ENCODE measurements at regions not wholly inside any gene's neighbourhood (a gene's known extent, or its start where the extent isn't known, plus 50 kb on each side); places are given as distances from the start of the nearest gene placed in this dataset.

- WGBS: 50% methylated on average over 5 of the region's 5 CpGs
- TF ChIP-seq REST (IDR thresholded peaks at IDR 0.05) (no peak), CTCF (IDR thresholded peaks at IDR 0.05; ENCODE audit: low read depth, low read length, missing input control) (no peak), HNF4G (IDR thresholded peaks at IDR 0.05) (no peak), RXRA (IDR thresholded peaks at IDR 0.05) (no peak), GABPA (IDR thresholded peaks at IDR 0.05 in 1 of 2, conservative IDR thresholded peaks at IDR 0.05 in 1 of 2) (no peak)
- no peak for DNase-seq (ENCODE audit: low spot score)
These were observed 362.8 kb downstream of the GPATCH2 start for GRCh38 chr1:217268058-217268457.

GRCh38 chr1:217261636-217262035 is 369.3 kb downstream of the GPATCH2 start:
- no peaks in the 10 kb centered on the region for H3K27me3 ChIP-seq (ENCODE audit: control insufficient read depth in 4 of 4, insufficient read depth in 4 of 4, low read length in 3 of 4)
- no peak overlapping the region for H3K27ac ChIP-seq (ENCODE audit: low read depth in 1 of 2, low read length in 2 of 2)
- TF ChIP-seq FOXA1 (IDR thresholded peaks at IDR 0.05) (no peak), NR2F2 (IDR thresholded peaks at IDR 0.05) (no peak), HNF4G (IDR thresholded peaks at IDR 0.05) (no peak), REST (IDR thresholded peaks at IDR 0.05) (no peak), YY1 (IDR thresholded peaks at IDR 0.05) (no peak), ZBTB33 (IDR thresholded peaks at IDR 0.05) (no peak), CTCF (IDR thresholded peaks at IDR 0.05; ENCODE audit: low read depth, low read length, missing input control) (no peak), ATF3 (IDR thresholded peaks at IDR 0.05) (no peak), SP1 (IDR thresholded peaks at IDR 0.05) (no peak), FOXA2 (IDR thresholded peaks at IDR 0.05) (no peak), GABPA (IDR thresholded peaks at IDR 0.05 in 1 of 2, conservative IDR thresholded peaks at IDR 0.05 in 1 of 2) (no peak), MAX (IDR thresholded peaks at IDR 0.05) (no peak), EGR1 (IDR thresholded peaks at IDR 0.05; ENCODE audit: low read depth in 2 of 2) (no peak), TAF1 (conservative IDR thresholded peaks at IDR 0.05) (no peak), JUND (IDR thresholded peaks at IDR 0.05) (no peak), RXRA (IDR thresholded peaks at IDR 0.05) (no peak), RAD21 (IDR thresholded peaks at IDR 0.05) (no peak), HNF4A (conservative IDR thresholded peaks at IDR 0.05) (no peak)
- 85% methylated on average over 2 of the region's 2 CpGs for WGBS
- no peak overlapping the region for H3K4me3 ChIP-seq (ENCODE audit: low read depth in 1 of 3, low read length in 3 of 3)
- no peak for DNase-seq (ENCODE audit: low spot score)
- no peaks in the 10 kb centered on the region for H3K4me1 ChIP-seq (ENCODE audit: control insufficient read depth in 4 of 4, insufficient read depth in 4 of 4, low read length in 3 of 4)
- no peaks in the 10 kb centered on the region for H3K36me3 ChIP-seq (ENCODE audit: control insufficient read depth in 4 of 4, insufficient read depth in 3 of 4, low read depth in 1 of 4, low read length in 3 of 4)
- H3K9ac ChIP-seq (ENCODE audit: low read depth in 1 of 2, low read length in 2 of 2): no peak overlapping the region
- no peaks in the 10 kb centered on the region for H3K9me3 ChIP-seq (ENCODE audit: control insufficient read depth in 4 of 4, low read length in 3 of 4)

More at GRCh38 chr1:217268058-217268457, 362.8 kb downstream of the GPATCH2 start:
- Histone ChIP-seq H3K9me3 (ENCODE audit: control insufficient read depth in 4 of 4, low read length in 3 of 4) (no peaks in the 10 kb centered on the region), H3K27me3 (ENCODE audit: control insufficient read depth in 4 of 4, insufficient read depth in 4 of 4, low read length in 3 of 4) (no peaks in the 10 kb centered on the region), H3K4me1 (ENCODE audit: control insufficient read depth in 4 of 4, insufficient read depth in 4 of 4, low read length in 3 of 4) (no peaks in the 10 kb centered on the region), H3K27ac (ENCODE audit: low read depth in 1 of 2, low read length in 2 of 2) (no peak overlapping the region), H3K4me3 (ENCODE audit: low read depth in 1 of 3, low read length in 3 of 3) (no peak overlapping the region), H3K9ac (ENCODE audit: low read depth in 1 of 2, low read length in 2 of 2) (no peak overlapping the region), H3K36me3 (ENCODE audit: control insufficient read depth in 4 of 4, insufficient read depth in 3 of 4, low read depth in 1 of 4, low read length in 3 of 4) (no peaks in the 10 kb centered on the region)
